AG20443 (cell line): ENCODE measurements at regions not wholly inside any gene's neighbourhood (a gene's known extent, or its start where the extent isn't known, plus 50 kb on each side); places are given as distances from the start of the nearest gene placed in this dataset.

Experiments
- DNase-seq: peaks from one replicate; pipeline ENCODE4 v3.0.0; 2012; ENCODE audit warnings: low spot score, mixed read lengths

GRCh38 chr3:43950775-43951174 lies 260.0 kb downstream of the ABHD5 start:
- no peak for DNase-seq

GRCh38 chr3:43951813-43952212 lies 261.1 kb downstream of the ABHD5 start:
- no peak for DNase-seq

- no peak for DNase-seq
Observed at GRCh38 chr3:43953380-43953779, 262.6 kb downstream of the ABHD5 start.

GRCh38 chr3:43953814-43954692 lies 263.3 kb downstream of the ABHD5 start:
- DNase-seq = peak; percentile 79

DNA sequence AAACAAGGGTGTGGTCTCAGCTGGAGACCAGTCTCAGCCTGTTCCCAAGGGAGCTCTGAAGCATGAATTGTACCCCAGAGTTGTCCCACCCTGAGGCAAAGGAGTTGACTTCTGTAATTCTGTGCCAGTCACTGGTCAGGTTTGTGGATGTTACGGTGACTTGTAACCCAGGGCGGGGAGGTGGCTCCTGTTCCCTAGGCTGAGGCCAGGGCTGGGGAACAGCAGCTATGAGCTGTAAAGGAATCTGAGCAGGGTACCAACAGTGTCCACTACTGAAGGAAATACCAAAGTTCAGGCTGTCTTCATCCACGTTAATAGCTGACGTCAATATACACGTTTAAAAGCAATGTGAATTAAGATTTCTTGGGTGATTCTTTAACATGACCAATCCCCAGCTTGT lies 266.2 kb downstream of the ABHD5 start:
- DNase-seq = no peak

DNA sequence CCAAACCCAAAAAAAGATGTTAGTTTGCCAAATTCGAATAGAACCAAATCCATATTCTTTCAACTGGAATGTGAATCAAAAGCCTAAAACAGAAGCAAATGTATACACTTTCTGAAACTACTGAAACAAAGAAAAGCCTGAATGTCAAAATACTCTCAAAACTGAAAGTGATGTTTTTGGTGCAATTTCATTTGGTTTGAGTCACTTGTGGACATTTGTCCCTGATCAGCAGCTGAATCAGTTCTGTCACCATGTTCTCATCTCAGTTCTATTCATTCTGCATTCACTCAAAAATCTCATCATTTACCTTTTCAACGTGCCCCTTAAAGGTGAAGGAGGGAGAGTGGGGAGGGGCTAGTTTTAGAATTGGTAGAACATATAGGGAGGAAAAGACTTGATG lies 266.8 kb downstream of the ABHD5 start:
- no peak for DNase-seq

- no peak for DNase-seq
Observed at GRCh38 chr3:43958005-43958770, 267.4 kb downstream of the ABHD5 start.

DNA sequence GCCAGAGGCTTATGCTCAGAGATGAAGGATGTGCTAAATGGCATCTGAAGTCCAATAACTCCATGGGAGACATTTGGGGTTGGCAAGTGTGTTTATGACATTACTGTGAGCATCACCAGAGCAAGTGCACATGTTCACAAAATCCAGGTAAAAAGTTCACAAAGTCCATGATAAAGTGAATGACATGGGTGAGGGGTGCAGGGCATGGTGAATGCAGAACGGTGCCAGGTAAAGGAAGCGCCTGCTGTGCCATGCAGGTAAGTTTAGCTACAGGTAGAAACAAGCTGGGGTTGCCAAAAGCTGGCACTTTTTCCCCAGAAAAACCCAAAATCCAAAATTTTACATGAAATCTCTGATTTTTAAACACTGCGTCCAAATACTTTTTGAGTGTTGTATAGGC lies 268.2 kb downstream of the ABHD5 start:
- DNase-seq = no peak

DNA sequence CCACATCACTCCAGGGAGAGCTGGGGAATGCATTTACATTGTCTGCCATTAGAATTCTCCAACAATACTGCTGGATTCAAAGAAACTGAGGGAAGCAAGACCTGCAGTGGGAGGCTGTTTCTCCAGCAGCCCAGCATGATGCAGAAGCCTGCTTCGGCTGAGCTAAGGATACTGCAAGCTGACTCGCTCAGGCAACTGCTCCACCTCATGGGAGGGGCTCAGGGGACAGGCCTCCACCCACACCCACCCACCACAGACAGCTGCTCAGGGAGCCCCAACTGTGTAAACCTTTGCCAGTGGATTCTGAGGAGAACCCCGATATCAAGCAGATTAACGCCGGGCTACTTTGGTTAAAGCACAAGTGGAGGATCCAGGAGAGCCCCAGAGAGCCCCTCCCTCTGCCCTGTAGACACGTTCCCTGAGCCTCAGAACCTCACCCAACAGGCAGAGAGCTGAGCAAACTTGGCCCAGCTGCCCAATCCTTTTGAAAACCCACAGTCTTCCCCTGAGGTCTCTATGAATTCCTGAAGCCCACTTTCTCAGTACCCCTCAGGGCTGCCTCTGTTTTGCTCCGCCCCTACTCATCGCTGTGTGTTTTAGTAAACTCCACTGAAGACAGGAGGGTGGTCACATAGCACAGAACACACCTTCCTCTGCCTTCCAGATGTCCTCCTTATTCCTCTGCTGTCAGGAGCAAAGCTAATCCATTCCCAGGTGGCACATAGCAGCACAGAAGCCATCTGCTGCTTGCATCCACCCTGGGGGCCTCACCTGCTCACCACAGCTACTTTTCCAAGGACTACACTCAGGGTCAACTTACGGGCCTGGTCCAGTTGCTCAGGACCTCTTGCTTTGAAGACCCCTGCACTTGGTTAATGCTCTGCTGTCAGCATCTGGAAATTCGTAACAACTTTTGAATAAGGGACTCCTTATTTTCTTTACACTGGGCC lies 269.0 kb downstream of the ABHD5 start:
- DNase-seq = no peak

DNA sequence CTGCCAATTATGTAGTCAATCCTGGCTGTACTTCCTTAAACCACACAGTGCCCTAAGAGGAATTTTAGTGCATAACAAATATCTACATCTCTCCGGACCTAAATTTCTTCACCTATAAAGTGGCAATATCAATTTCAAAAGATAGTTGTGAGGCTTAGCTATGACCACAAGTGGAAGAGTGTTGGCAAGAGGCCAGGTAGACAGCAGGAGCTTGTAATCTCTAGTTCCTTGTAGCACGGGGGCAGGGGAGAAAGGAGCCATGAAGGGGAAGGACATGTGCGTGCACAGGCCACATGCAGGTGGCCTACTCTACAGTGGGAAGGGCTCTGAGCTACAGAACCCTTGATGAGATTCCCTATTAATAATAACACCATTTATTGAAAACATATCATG lies 269.7 kb downstream of the ABHD5 start:
- no peak for DNase-seq

GRCh38 chr3:43962043-43962442 lies 271.3 kb downstream of the ABHD5 start:
- no peak for DNase-seq

- no peak for DNase-seq
Observed at GRCh38 chr3:43963208-43963607, 272.5 kb downstream of the ABHD5 start.

DNA sequence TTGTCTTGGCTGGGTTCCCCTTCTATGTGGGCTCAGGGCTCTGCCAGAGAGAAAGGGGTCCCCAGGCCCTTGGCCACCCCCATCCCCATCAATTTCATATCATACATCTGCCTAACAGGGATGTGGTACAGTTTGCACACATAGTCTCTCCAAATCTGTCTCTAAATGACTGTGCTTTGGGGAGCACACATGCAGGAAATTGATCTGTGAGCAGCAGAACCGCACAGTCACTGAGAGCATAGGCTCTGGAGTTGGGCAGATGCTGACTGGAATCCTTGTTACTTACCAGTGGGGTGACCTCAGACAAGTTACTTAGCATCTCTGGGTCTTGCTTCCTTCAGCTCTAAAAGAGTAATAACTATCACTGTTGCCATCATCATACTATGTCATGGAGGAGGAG lies 273.9 kb downstream of the ABHD5 start:
- no peak for DNase-seq

DNA sequence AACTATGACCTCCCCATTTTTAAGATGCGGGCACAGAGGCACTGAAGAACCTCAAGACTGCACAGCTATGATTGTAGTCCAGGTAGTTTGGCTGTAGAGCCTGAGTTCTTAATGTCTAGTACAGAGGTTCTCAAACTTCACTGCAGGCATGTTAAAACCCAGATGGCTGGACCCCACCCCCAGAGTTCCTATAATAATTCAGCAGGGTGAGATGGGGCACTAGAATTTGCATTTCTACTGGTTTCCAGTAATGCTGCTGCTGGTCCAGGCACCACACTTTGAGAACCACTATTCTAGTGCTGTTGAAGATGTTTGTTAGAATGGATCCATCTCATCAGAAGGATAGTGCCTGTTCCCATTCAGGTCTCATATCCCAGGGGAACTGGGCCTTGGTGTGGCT lies 274.9 kb downstream of the ABHD5 start:
- no peak for DNase-seq

DNA sequence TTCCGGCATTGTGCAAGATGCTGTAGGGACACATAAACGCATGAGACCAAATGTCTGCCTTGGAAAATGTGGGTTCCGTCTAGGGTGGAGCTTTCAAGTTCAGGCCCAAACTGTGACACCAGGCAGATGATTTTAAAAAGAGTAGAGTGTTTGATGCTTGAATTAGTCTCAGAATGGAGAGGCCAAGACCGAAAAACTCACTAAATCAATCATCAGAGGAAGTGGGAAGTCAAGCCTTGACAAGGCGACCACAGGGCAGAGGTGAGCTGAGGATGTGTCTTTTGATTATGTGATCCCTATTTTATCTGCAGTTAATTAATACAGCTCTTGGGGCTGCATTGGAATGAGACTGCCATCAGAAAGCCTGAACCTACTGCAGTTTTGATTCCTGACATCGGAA lies 275.4 kb downstream of the ABHD5 start:
- no peak for DNase-seq

- DNase-seq = no peak
Observed at GRCh38 chr3:43966530-43966929, 275.2 kb upstream of the TOPAZ1 start.

DNA sequence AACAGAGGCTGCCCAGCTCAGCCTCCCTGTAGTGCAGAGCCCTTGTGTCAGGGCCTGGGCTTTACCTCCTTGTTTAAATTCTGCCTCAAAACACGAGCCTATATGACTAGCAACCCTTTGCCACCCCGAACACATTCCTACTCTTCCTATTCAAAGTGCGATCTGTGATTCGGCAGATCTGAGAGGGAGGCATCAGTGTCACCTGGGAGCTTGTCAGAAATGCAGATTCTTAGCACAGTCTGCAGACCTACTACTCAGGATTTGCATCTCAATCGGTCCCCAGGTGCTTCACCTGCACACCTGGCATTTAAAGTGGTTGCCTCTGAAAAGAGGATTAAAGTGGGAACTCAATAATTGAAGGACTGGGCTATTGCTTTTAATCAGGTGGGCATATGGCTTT lies 273.2 kb upstream of the TOPAZ1 start:
- DNase-seq = no peak

- no peak for DNase-seq
Observed at GRCh38 chr3:43969944-43970343, 271.7 kb upstream of the TOPAZ1 start.

GRCh38 chr3:43970351-43970750 lies 271.3 kb upstream of the TOPAZ1 start:
- DNase-seq = no peak

- no peak for DNase-seq
Observed at GRCh38 chr3:43970920-43971319, 270.8 kb upstream of the TOPAZ1 start.

- DNase-seq = no peak
Observed at GRCh38 chr3:43971486-43971885, 270.2 kb upstream of the TOPAZ1 start.

DNA sequence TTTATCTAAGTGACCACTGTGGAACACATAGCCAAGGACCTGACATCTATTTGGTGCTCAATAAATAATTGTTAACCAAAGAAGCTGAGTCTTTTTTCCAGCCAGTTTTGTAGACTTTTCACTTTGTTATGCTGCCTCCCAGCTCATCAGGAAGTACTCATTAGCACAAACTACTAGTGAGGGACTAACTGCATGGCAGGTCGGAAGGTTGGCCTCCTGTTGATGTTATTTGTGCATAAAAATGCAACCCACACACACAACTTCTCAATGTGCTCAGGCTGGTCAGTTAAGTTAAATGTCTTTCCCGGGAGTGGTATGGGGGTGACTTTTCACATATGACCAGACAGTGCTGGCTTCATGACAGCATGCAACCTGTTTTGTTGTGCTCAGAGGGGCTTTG lies 263.0 kb upstream of the TOPAZ1 start:
- DNase-seq = no peak
